ENCODE measurements at regions not wholly inside any gene's neighbourhood (a gene's known extent, or its start where the extent isn't known, plus 50 kb on each side); places are given as distances from the start of the nearest gene placed in this dataset.

DNA sequence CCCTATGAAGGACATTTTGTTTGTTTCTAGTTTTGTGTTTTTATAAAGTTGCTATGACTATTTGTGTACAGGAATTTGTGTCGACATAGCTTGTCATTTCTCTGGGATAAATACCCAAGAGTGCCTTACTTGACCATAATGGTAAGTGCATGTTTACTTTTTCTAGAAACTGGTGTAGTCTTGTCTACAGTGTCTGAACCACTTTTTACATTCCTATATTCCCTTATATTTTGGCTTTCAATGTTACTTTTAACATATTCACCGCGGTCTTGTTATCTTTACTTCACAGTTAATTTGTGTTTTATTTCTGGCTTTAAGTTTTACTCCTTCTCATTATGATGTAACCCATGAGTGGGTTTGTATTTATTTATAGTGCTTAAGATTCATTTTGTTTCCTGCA, 444.4 kb upstream of the RGS17 start:
- Histone ChIP-seq H2BK12ac (ENCODE audit: low read depth, low read length) (no peak overlapping the region), H2AK5ac (ENCODE audit: low read depth, low read length) (no peak overlapping the region), H4K91ac (replicated peaks; ENCODE audit: insufficient read length, low read length) (no peak overlapping the region), H3K9ac (replicated peaks in 1 of 4; ENCODE audit: extremely low read depth in 1 of 4, low read depth in 3 of 4, low read length in 3 of 4) (no peak overlapping the region), H3K4me3 (ENCODE audit: extremely low read depth in 1 of 4, insufficient read depth in 2 of 4, low read depth in 3 of 4, low read length in 4 of 4) (no peak overlapping the region), H3K23me2 (ENCODE audit: low read depth, low read length) (no peaks in the 10 kb centered on the region), H3K79me2 (ENCODE audit: control insufficient read depth in 1 of 2, insufficient read depth in 2 of 2, low read length in 2 of 2) (no peaks in the 10 kb centered on the region), H2BK15ac (ENCODE audit: low read length) (no peak overlapping the region), H2AFZ (ENCODE audit: low read length) (no peak overlapping the region), H3K9me3 (ENCODE audit: insufficient read depth in 2 of 2, low read depth in 1 of 2, low read length in 1 of 2) (no peaks in the 10 kb centered on the region), H3K27me3 (replicated peaks in 1 of 4; ENCODE audit: control insufficient read depth in 3 of 4, extremely low read depth in 1 of 4, insufficient read depth in 3 of 4, low read length in 3 of 4) (no peaks in the 10 kb centered on the region), H2BK20ac (ENCODE audit: low read length) (no peak overlapping the region), H3K4me2 (ENCODE audit: insufficient read depth in 1 of 2, low read depth in 2 of 2, low read length in 2 of 2) (no peak overlapping the region), H3K18ac (ENCODE audit: extremely low read depth, low read length) (no peak overlapping the region), H3K36me3 (ENCODE audit: control insufficient read depth in 2 of 4, insufficient read depth in 4 of 4, low read length in 3 of 4) (no peaks in the 10 kb centered on the region), H2BK5ac (ENCODE audit: low read depth, low read length) (no peak overlapping the region), H4K20me1 (replicated peaks in 1 of 2; ENCODE audit: control insufficient read depth in 1 of 2, insufficient read depth in 2 of 2, low read length in 2 of 2) (no peaks in the 10 kb centered on the region), H3K79me1 (ENCODE audit: low read depth, low read length) (no peaks in the 10 kb centered on the region), H3K14ac (ENCODE audit: insufficient read length) (no peak overlapping the region), H3K4me1 (replicated peaks in 1 of 4; ENCODE audit: control insufficient read depth in 3 of 4, insufficient read depth in 4 of 4, low read length in 3 of 4) (no peaks in the 10 kb centered on the region; a peak in 1 of 7 replicates), H3K23ac (ENCODE audit: insufficient read length) (no peak overlapping the region), H3K56ac (replicated peaks; ENCODE audit: insufficient read length, low read depth, low read length) (no peak overlapping the region), H3K27ac (ENCODE audit: low read depth, low read length) (no peak overlapping the region), H4K5ac (ENCODE audit: insufficient read length, low read depth, low read length) (no peak overlapping the region), H2BK120ac (replicated peaks; ENCODE audit: low read depth, low read length) (no peak overlapping the region), H3K4ac (replicated peaks; ENCODE audit: insufficient read length, low read depth, low read length) (no peak overlapping the region), H4K8ac (ENCODE audit: extremely low read depth, insufficient read depth, low read length) (no peak overlapping the region)
- no peak for TF ChIP-seq RBBP5 (IDR thresholded peaks at IDR 0.05; ENCODE audit: borderline replicate concordance, low read depth, low read length)
- TF ChIP-seq CEBPB (IDR thresholded peaks at IDR 0.05; ENCODE audit: low read depth, low read length): no peak
- FAIRE-seq (no peak), DNase-seq (ENCODE audit: low read depth in 1 of 2, low spot score in 2 of 2) (no peak)
- CTCF ChIA-PET (ENCODE audit: partially characterized antibody): interaction anchor here (1.3 kb wide), 1 partner anchor 239 kb away, joined by 3 read pairs; no protein-coding TSS in a partner anchor
- POLR2A ChIA-PET (ENCODE audit: partially characterized antibody): no interaction called here
- WGBS, 2 experiments (ENCODE audit: extremely low coverage in 1 of 2, insufficient coverage in 1 of 2, insufficient read length in 1 of 2, insufficient replicate concordance in 2 of 2, low coverage in 1 of 2, low lambda C conversion rate in 2 of 2, missing lambda C conversion rate in 1 of 2): 94% methylated on average over 3 of the region's 3 CpGs; no CpG with 5 or more reads in 1 of the 2 experiments
